K562 (cell line): ENCODE measurements at regions not wholly inside any gene's neighbourhood (a gene's known extent, or its start where the extent isn't known, plus 50 kb on each side); places are given as distances from the start of the nearest gene placed in this dataset.

Experiments
- ATAC-seq: fragments of 200-7000 bp; cut with Tn5 transposase; 3 replicates; pipeline ENCODE4 v1.9.1; 2020; ENCODE audit warnings: moderate library complexity
- BruUV-seq: library from RNA; stranded (reverse); fragments of 400-500 nt; replicated peaks from 2 replicates; lab custom pipeline; 2021; lab: Mats Ljungman, UMichigan
- CTCF ChIA-PET: fragments of 300-600 bp; formaldehyde crosslinking; extraction: SDS; loops from one replicate; lab custom pipeline; 2021; ENCODE audit warnings: low intra/inter-chr PET ratio; lab: Yijun Ruan, JAX
- POLR2A ChIA-PET: fragments of 300-600, 350-650 bp; sonication (Branson Sonifier 250); formaldehyde crosslinking; extraction: SDS; loops from one replicate; lab custom pipeline; 2021; ENCODE audit warnings: antibody characterized with exemption, inconsistent platforms; lab: Yijun Ruan, JAX
- DNase-seq, 4 experiments: peaks; one replicate each; pipeline versions ENCODE4 v3.0.0 to v3.0.0-alpha.2; 2011 to 2018; ENCODE audit warnings: low spot score in 3 of 4, mixed read lengths in 3 of 4; ENCODE audit errors: extremely low read depth in 1 of 4
- FAIRE-seq: peaks from 2 replicates; lab custom pipeline; 2011; peaks lifted over from hg19 to GRCh38; lab: Jason Lieb, UNC
- H2AFZ ChIP-seq: 2 replicates; pipeline ENCODE4 v1.6.0; 2011; ENCODE audit warnings: low read depth, low read length, control low read depth, inconsistent platforms
- H3K27ac ChIP-seq: fragments of 200-600 bp; 3 replicates; pipeline ENCODE4 v1.8.0; 2011; ENCODE audit warnings: low read depth, mild to moderate bottlenecking, control low read depth, inconsistent platforms, low read length, moderate library complexity, mixed read lengths; ENCODE audit errors: extremely low read depth
- H3K27me3 ChIP-seq, 2 experiments: fragments of 300-600 bp in 1 of 2; 2 replicates in 1 of 2; 3 replicates in 1 of 2; pipeline versions ENCODE4 v1.6.0 to v1.8.0; 2011; ENCODE audit warnings: inconsistent platforms in 2 of 2, low read length in 2 of 2, mild to moderate bottlenecking in 1 of 2, mixed read lengths in 1 of 2, moderate library complexity in 1 of 2; ENCODE audit not compliant: control insufficient read depth in 2 of 2, insufficient read depth in 2 of 2
- H3K36me3 ChIP-seq: fragments of 300-600 bp; 3 replicates; pipeline ENCODE4 v1.8.0; 2011; ENCODE audit warnings: mild to moderate bottlenecking, low read length, inconsistent platforms; ENCODE audit not compliant: control insufficient read depth, insufficient read depth
- H3K4me1 ChIP-seq, 2 experiments: fragments of 200-600 bp in 1 of 2; replicated peaks in 1 of 2; 2 replicates in 1 of 2; 3 replicates in 1 of 2; pipeline versions ENCODE4 v1.5.1 to v1.8.0; 2011; ENCODE audit warnings: inconsistent platforms in 2 of 2, low read length in 2 of 2, mild to moderate bottlenecking in 1 of 2, mixed read lengths in 1 of 2, moderate library complexity in 1 of 2; ENCODE audit not compliant: control insufficient read depth in 2 of 2, insufficient read depth in 2 of 2
- H3K4me2 ChIP-seq: 2 replicates; pipeline ENCODE4 v1.6.1; 2011; ENCODE audit warnings: low read length, control low read depth, inconsistent platforms, mixed read lengths; ENCODE audit not compliant: insufficient read depth
- H3K4me3 ChIP-seq: fragments of 200-600 bp; sonication (generic), shearing (Covaris generic); 2 replicates; pipeline ENCODE4 v1.5.1; 2016; ENCODE audit warnings: control low read depth, inconsistent platforms
- H3K79me2 ChIP-seq: fragments of 200-600 bp; 3 replicates; pipeline ENCODE4 v1.8.0; 2011; ENCODE audit warnings: low read length, inconsistent platforms; ENCODE audit not compliant: control insufficient read depth, insufficient read depth
- H3K9ac ChIP-seq, 2 experiments: 2 replicates each; pipeline versions ENCODE4 v1.6.0 to v1.6.1; 2011; ENCODE audit warnings: low read depth in 2 of 2, low read length in 2 of 2, control low read depth in 1 of 2, inconsistent platforms in 1 of 2, mild to moderate bottlenecking in 1 of 2, mixed read lengths in 1 of 2; ENCODE audit not compliant: insufficient read depth in 1 of 2
- H3K9me1 ChIP-seq: one replicate; pipeline ENCODE4 v1.6.0; 2011; ENCODE audit warnings: inconsistent platforms, mild to moderate bottlenecking, low read length, moderate library complexity; ENCODE audit not compliant: control insufficient read depth, insufficient read depth
- H3K9me3 ChIP-seq: replicated peaks from 2 replicates; pipeline ENCODE4 v1.5.1; 2011; ENCODE audit warnings: low read depth, low read length, inconsistent platforms; ENCODE audit not compliant: control insufficient read depth, insufficient read depth
- H4K20me1 ChIP-seq: replicated peaks from 2 replicates; pipeline ENCODE4 v1.6.1; 2011; ENCODE audit warnings: low read length, inconsistent platforms, mixed read lengths; ENCODE audit not compliant: control insufficient read depth, insufficient read depth
- CTCFL ChIP-seq: IDR thresholded peaks from 2 replicates; pipeline ENCODE4 v1.6.1; 2011; ENCODE audit warnings: borderline replicate concordance, low read depth, mild to moderate bottlenecking, moderate library complexity, low read length; ENCODE audit not compliant: insufficient read depth, poor library complexity, severe bottlenecking
- E2F1 ChIP-seq: sonication (generic); formaldehyde crosslinking; IDR thresholded peaks from 2 replicates; pipeline ENCODE4 v1.8.1; 2023; ENCODE audit warnings: mild to moderate bottlenecking, missing genetic modification reagents, moderate library complexity
- HOMEZ ChIP-seq: fragments of 250-450 bp; sonication (Bioruptor Pico); IDR thresholded peaks from 2 replicates; pipeline ENCODE4 v1.4.0; 2020; ENCODE audit warnings: mild to moderate bottlenecking, moderate library complexity
- SMARCB1 ChIP-seq: IDR thresholded peaks from 2 replicates; pipeline ENCODE4 v1.6.1; 2011; ENCODE audit warnings: improper control_type of control experiment, low read depth; ENCODE audit not compliant: insufficient read length
- ZFP1 ChIP-seq: fragments of 450-650 bp; formaldehyde crosslinking; IDR thresholded peaks from 2 replicates; pipeline ENCODE4 v1.4.0; 2020; ENCODE audit warnings: mild to moderate bottlenecking, mixed read lengths
- ZSCAN32 ChIP-seq: fragments of 450-650 bp; formaldehyde crosslinking; IDR thresholded peaks from 2 replicates; pipeline ENCODE4 v1.4.0; 2020; ENCODE audit warnings: mild to moderate bottlenecking, moderate library complexity
- WGBS: fragments of 100-300 bp; shearing (Covaris generic); methylation state at CpG from one replicate; pipeline ENCODE4 v1.1.6; 2016; ENCODE audit warnings: low coverage, mixed read lengths; ENCODE audit not compliant: insufficient coverage; ENCODE audit errors: missing lambda C conversion rate; 5-methylcytosine and 5-hydroxymethylcytosine counted together
- in situ Hi-C: fragments of 300-500 bp; cut with MboI; formaldehyde crosslinking; loops from 4 replicates; pipeline ENCODE4 v1.15.0; 2018; ENCODE audit warnings: inconsistent platforms, mixed read lengths
- intact Hi-C: fragments of 100-400 bp; cut with micrococcal nuclease; formaldehyde crosslinking; loops from 2 replicates; pipeline ENCODE4 v1.14.2; 2022

GRCh38 chr9:3741729-3742128, 215.9 kb upstream of the RFX3 start (continued):
- TF ChIP-seq HOMEZ (CRISPR knock-in tag), result no peak
- no peak for TF ChIP-seq ZFP1 (CRISPR knock-in tag)
- no peak for TF ChIP-seq E2F1
- TF ChIP-seq ZSCAN32 (CRISPR knock-in tag), result no peak
- TF ChIP-seq SMARCB1, result no peak

- intact Hi-C loops, result no loop called here
- CTCF ChIA-PET, result no interaction called here
- Histone ChIP-seq H3K4me1 (no peaks in the 10 kb centered on the region), H3K9me1 (no peaks in the 10 kb centered on the region), H3K79me2 (no peaks in the 10 kb centered on the region), H3K9me3 (no peaks in the 10 kb centered on the region), H4K20me1 (no peaks in the 10 kb centered on the region), H3K9ac (no peak overlapping the region), H3K4me3 (no peak overlapping the region), H3K27me3 (no peaks in the 10 kb centered on the region), H3K4me2 (no peak overlapping the region), H2AFZ (no peak overlapping the region), H3K27ac (no peak overlapping the region), H3K36me3 (no peaks in the 10 kb centered on the region)
- ATAC-seq, result no peak
- BruUV-seq, result no TSS peak
- POLR2A ChIA-PET, result no interaction called here
- DNase-seq, result no peak
- in situ Hi-C loops, result loop anchor here (25.0 kb wide), 1 partner anchor 621 kb away; no protein-coding TSS in a partner anchor
- FAIRE-seq, result no peak
- TF ChIP-seq CTCFL, result no peak
- WGBS, result 1% methylated on average over 9 of the region's 9 CpGs
Measured at GRCh38 chr9:3740690-3741419, 215.1 kb upstream of the RFX3 start.
